Mucosa of stomach (tissue), 1 donor: ENCODE measurements at regions not wholly inside any gene's neighbourhood (a gene's known extent, or its start where the extent isn't known, plus 50 kb on each side); places are given as distances from the start of the nearest gene placed in this dataset.
"Not testable (repeated sequence)": the region's sequence is repeated elsewhere in the genome, so short reads cannot be mapped to it uniquely, and the experiment has no call there.

Experiments used
- H3K27me3 ChIP-seq: one replicate; pipeline ENCODE4 v1.7.0; 2013; ENCODE audit warnings: mild to moderate bottlenecking, low read length; ENCODE audit not compliant: control insufficient read depth, insufficient read depth
- H3K36me3 ChIP-seq: one replicate; pipeline ENCODE4 v1.7.0; 2013; ENCODE audit warnings: low read length; ENCODE audit not compliant: control insufficient read depth, insufficient read depth
- H3K4me1 ChIP-seq: one replicate; pipeline ENCODE4 v1.7.0; 2013; ENCODE audit warnings: mild to moderate bottlenecking, low read length; ENCODE audit not compliant: control insufficient read depth, insufficient read depth
- H3K4me3 ChIP-seq: one replicate; pipeline ENCODE4 v1.7.0; 2013; ENCODE audit warnings: low read length
- H3K9ac ChIP-seq: one replicate; pipeline ENCODE4 v1.7.0; 2013; ENCODE audit warnings: mild to moderate bottlenecking, low read length, moderate library complexity
- H3K9me3 ChIP-seq: one replicate; pipeline ENCODE4 v1.7.0; 2013; ENCODE audit warnings: mild to moderate bottlenecking, low read length, moderate library complexity; ENCODE audit not compliant: control insufficient read depth
- donor health status: Pancreatic carcinoma.

DNA sequence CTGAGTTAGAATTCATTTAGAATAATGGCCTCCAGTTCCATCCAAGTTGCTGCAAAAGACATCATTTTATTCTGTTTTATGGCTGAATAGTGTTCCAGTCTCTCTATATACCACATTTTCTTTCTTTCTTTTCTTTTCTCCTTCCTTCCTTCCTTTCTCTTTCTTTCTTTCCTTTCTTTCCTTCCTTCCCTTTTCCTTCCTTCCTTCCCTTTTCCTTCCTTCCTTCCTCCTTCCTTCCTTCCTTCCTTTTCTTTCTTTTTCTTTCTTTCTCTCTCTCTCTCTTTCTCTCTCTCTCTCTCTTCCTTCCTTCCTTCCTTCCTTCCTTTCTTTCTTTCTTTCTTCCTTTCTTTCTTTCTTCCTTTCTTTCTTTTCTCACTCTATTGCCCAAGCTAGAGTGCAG lies 330.2 kb downstream of the TSN start:
- H3K36me3 ChIP-seq, H3K4me1 ChIP-seq, H3K9ac ChIP-seq, H3K27me3 ChIP-seq, H3K4me3 ChIP-seq, H3K9me3 ChIP-seq: not testable (repeated sequence)

DNA sequence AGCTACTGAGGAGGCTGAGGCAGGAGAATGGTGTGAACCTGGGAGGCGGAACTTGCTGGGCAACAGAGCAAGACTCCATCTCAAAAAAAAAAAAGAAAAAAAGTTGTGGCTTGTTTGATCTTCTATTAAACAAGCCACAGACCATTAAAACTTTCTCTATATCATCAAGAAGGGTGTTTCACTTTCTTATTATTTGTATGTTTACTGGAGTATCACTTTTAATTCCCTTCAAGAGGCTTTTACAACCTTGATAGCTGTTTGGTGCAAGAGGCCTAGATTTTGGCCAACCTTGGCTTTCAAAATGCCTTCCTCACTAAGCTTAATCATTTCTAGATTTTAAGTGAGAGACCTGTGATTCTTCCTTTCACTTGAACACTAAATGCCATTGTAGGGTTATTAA lies 339.1 kb downstream of the TSN start:
- H3K9me3 ChIP-seq, result no peaks in the 10 kb centered on the region
- no peaks in the 10 kb centered on the region for H3K4me1 ChIP-seq
- H3K9ac ChIP-seq, result no peak overlapping the region
- no peaks in the 10 kb centered on the region for H3K27me3 ChIP-seq
- H3K4me3 ChIP-seq, result no peak overlapping the region
- H3K36me3 ChIP-seq, result no peaks in the 10 kb centered on the region

DNA sequence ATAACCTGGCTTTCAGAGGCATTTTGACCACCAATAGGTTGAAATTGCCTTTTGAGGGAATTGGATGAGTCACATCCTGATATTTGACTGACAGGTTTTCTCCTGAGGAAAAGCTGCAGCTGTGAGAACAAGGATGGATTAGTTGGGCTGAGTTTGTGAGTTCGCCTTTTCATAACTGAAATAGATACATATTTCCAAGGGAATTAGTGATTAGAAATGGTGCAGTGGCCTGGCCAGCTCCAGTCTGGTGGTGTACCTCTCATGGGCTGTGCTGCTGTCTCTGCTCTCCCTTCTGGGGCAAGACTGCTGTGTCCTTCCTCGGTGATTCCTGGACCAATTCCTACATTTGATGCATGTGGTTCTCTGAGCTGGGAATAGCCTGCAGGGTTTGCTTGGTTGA lies 341.3 kb downstream of the TSN start:
- Histone ChIP-seq H3K27me3 (no peaks in the 10 kb centered on the region), H3K4me1 (no peaks in the 10 kb centered on the region), H3K36me3 (no peaks in the 10 kb centered on the region), H3K4me3 (no peak overlapping the region), H3K9ac (no peak overlapping the region), H3K9me3 (no peaks in the 10 kb centered on the region)

DNA sequence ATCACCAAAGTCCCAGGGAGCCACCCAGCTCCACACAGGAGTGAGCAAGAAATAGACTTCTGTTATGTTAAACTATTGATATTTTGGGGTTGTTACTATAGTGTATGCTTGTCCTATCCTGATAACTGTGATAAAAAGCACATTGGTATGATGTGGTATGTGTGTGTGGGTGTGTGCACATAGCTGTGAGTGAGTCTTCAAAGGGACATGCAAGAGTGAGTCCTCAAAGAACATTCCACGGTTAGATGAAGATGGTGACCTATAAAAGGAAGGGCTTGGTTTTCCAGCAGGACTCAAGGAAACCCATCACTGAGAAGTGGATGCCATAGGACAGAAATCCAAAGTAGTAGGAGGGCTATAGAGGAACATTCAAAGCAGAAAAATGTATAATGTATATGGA lies 342.9 kb downstream of the TSN start:
- Histone ChIP-seq H3K4me1 (no peaks in the 10 kb centered on the region), H3K9ac (no peak overlapping the region), H3K4me3 (no peak overlapping the region), H3K27me3 (no peaks in the 10 kb centered on the region), H3K9me3 (no peaks in the 10 kb centered on the region), H3K36me3 (no peaks in the 10 kb centered on the region)

- H3K4me3 ChIP-seq, result no peak overlapping the region
- no peaks in the 10 kb centered on the region for H3K9me3 ChIP-seq
- no peaks in the 10 kb centered on the region for H3K4me1 ChIP-seq
- H3K9ac ChIP-seq, result no peak overlapping the region
- no peaks in the 10 kb centered on the region for H3K36me3 ChIP-seq
- no peaks in the 10 kb centered on the region for H3K27me3 ChIP-seq
Observed at GRCh38 chr2:122100346-122100745, 344.9 kb downstream of the TSN start.

GRCh38 chr2:122100756-122101155 lies 345.3 kb downstream of the TSN start:
- Histone ChIP-seq H3K4me1 (no peaks in the 10 kb centered on the region), H3K4me3 (no peak overlapping the region), H3K9me3 (no peaks in the 10 kb centered on the region), H3K36me3 (no peaks in the 10 kb centered on the region), H3K27me3 (no peaks in the 10 kb centered on the region), H3K9ac (no peak overlapping the region)

GRCh38 chr2:122101319-122101718 lies 345.9 kb downstream of the TSN start:
- H3K9me3 ChIP-seq, result no peaks in the 10 kb centered on the region
- no peaks in the 10 kb centered on the region for H3K27me3 ChIP-seq
- no peaks in the 10 kb centered on the region for H3K36me3 ChIP-seq
- H3K9ac ChIP-seq, result no peak overlapping the region
- H3K4me1 ChIP-seq, result no peaks in the 10 kb centered on the region
- no peak overlapping the region for H3K4me3 ChIP-seq

DNA sequence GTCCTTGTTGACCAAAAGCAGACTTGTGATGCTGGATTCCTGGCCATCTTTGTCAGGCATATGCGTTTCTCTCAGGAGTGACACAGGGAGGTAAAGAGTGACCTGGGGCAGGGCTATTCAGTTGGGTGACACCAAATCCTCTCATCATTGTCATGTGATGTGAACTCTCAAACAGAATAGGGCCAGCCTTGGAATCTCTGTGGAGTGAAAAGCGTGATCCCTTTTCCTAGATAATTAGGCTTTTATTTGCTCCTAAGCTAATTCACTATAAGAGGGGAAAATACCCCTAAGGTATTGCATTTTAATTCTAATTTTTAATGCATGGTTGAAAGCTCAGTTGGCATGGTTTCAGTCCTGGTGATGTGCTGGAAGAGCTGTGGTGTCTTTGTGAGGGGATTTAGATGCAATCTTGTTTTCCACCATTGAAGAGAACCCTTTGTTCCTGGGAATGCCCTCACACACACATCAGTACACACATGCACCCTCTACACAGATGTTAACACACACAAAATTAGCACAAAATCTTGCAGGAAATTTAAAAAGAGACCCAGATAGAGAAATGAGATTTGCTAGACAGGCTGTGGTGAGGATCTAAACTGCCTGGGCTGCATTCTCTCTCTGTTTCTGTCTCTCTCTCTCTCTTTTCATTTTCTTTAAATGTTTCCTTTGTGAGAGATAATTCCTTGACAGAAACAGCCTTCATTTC lies 349.9 kb downstream of the TSN start:
- Histone ChIP-seq H3K9me3 (no peaks in the 10 kb centered on the region), H3K36me3 (no peaks in the 10 kb centered on the region), H3K9ac (no peak overlapping the region), H3K4me1 (no peaks in the 10 kb centered on the region), H3K27me3 (no peaks in the 10 kb centered on the region), H3K4me3 (no peak overlapping the region)

DNA sequence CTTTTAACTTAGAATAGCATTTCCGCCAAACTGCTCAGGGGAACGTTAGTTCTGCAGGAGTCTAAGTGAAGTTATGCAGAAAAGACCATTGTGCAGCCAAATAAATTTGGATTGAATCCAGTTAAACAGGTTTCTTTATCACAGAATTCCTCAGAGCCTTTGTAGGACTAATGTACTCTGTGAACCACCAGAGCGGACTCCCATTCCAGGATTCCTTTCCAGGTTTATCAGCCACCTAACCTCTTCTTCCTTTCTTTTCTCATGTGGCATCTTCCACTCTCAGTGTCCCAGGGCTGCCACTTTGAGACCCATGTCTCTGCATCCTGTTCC lies 350.4 kb downstream of the TSN start:
- H3K9ac ChIP-seq, result no peak overlapping the region
- H3K4me1 ChIP-seq, result no peaks in the 10 kb centered on the region
- H3K4me3 ChIP-seq, result no peak overlapping the region
- H3K27me3 ChIP-seq, result no peaks in the 10 kb centered on the region
- no peaks in the 10 kb centered on the region for H3K9me3 ChIP-seq
- H3K36me3 ChIP-seq, result no peaks in the 10 kb centered on the region

GRCh38 chr2:122108186-122108585 lies 352.7 kb downstream of the TSN start:
- Histone ChIP-seq H3K36me3 (no peaks in the 10 kb centered on the region), H3K4me3 (no peak overlapping the region), H3K4me1 (no peaks in the 10 kb centered on the region), H3K9me3 (no peaks in the 10 kb centered on the region), H3K9ac (no peak overlapping the region), H3K27me3 (no peaks in the 10 kb centered on the region)

DNA sequence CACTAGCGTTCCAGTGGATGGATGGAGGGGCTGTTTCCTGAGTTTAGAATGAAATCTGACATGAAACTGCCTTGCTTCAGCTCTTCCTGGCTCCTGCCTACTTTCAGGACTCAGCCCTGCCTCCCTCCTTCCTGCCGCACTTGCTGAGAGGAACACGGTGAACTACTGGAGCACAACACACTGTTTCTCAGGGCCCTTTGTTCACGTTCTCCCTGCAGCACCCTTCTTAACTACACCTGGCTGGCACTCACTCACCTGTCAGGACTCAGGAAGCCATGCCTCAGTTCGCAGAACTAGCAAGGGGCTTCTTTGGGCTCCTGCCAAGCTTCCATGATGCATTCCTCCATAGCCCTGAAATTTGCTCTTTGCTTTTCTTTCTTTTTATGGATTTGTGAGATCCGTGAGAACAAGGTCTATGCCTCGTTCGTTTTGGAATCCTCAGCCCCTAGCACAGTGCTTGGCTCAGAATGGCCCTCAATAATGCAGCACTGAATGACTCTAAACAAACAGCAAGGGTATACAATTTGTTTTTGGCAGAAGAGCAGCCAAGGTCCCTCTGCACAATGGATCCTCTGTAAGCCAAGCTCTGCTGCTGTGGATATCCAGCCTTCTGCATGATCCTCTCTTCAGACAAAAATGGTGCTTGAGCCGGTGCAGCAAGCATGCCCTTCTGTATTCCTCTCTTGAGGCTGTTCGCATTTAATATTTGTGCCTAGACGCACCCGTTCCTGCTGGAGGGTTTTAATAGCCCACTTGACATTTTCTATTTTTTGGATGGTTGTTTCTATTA lies 357.0 kb downstream of the TSN start:
- Histone ChIP-seq H3K4me1 (no peaks in the 10 kb centered on the region), H3K9ac (no peak overlapping the region), H3K36me3 (no peaks in the 10 kb centered on the region), H3K27me3 (no peaks in the 10 kb centered on the region), H3K4me3 (no peak overlapping the region), H3K9me3 (no peaks in the 10 kb centered on the region)

DNA sequence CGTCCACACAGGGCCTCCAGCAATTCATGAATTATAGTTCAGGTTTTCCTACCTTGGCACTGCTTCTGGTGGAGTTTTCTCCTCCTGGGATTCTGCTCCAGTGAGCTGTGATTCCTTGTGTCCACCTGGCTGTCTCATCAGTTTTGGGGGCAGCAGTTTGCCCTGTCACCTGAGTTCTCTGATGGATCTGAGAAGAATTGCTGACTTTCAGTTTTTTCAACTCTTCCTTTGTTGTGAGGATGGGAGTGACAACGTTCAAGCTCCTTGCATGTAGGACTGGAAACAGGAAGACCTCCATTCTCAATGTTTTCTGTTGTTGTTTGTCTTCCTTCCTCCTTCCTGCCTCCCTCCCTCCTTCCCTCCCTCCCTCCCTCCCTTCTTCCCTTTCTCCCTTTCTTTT lies 359.0 kb downstream of the TSN start:
- H3K36me3 ChIP-seq, result no peaks in the 10 kb centered on the region
- H3K27me3 ChIP-seq, result no peaks in the 10 kb centered on the region

More for the DNA sequence above, 359.0 kb downstream of the TSN start:
- no peak overlapping the region for H3K9ac ChIP-seq
- H3K4me1 ChIP-seq, result no peaks in the 10 kb centered on the region
- H3K9me3 ChIP-seq, result no peaks in the 10 kb centered on the region
- no peak overlapping the region for H3K4me3 ChIP-seq
